ENCODE measurements at regions not wholly inside any gene's neighbourhood (a gene's known extent, or its start where the extent isn't known, plus 50 kb on each side); places are given as distances from the start of the nearest gene placed in this dataset.
"Not testable (repeated sequence)": the region's sequence is repeated elsewhere in the genome, so short reads cannot be mapped to it uniquely, and the experiment has no call there.

- DNase-seq (ENCODE audit: low read depth in 3 of 3, low spot score in 2 of 3), result no peak
Measured at GRCh38 chr5:99621772-99622681, 693.2 kb upstream of the CHD1 start.

DNA sequence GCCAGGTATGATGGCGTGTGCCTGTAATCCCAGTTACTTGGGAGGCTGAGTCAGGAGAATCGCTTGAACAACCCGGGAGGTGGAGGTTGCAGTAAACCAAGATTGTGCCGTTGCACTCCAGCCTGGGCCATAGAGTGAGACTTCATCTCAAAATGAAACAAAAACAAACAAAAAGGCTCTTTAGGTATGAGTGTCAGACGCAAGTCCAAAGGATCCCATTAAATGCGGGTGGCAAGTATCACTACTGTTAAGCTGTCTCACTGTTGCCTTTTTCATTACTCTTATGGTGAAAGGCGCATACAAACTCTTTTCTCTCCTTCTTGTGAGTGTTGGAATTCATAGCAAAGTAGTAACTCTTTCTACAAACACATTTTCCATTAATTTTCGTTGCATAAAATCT, 688.5 kb upstream of the CHD1 start:
- no peak for DNase-seq (ENCODE audit: low read depth in 3 of 3, low spot score in 2 of 3)

DNA sequence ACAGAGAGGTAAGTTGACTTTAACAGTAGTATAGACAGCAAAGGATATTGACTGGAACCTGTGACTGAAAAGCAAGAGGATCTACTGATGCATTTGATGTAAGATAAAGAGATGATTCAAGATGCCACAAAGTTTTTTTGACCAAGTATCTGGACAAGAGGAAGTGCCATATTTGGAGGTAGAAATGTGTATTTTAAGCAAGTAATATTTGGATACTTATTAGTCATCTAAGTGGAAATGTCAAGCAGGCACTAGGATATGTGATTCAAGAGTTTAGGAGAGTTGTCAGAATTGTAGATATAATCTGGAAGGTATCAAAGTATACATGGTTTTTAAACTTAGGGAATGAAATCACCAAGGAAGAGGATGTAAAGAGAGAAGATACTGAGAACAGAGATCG, 686.1 kb upstream of the CHD1 start:
- DNase-seq (ENCODE audit: low read depth in 3 of 3, low spot score in 2 of 3), result no peak

- no peak for DNase-seq (ENCODE audit: low read depth in 3 of 3, low spot score in 2 of 3)
Measured at GRCh38 chr5:99607124-99607523, 678.3 kb upstream of the CHD1 start.

- DNase-seq (ENCODE audit: low read depth in 3 of 3, low spot score in 2 of 3), result no peak
Measured at GRCh38 chr5:99605904-99606303, 677.1 kb upstream of the CHD1 start.

DNA sequence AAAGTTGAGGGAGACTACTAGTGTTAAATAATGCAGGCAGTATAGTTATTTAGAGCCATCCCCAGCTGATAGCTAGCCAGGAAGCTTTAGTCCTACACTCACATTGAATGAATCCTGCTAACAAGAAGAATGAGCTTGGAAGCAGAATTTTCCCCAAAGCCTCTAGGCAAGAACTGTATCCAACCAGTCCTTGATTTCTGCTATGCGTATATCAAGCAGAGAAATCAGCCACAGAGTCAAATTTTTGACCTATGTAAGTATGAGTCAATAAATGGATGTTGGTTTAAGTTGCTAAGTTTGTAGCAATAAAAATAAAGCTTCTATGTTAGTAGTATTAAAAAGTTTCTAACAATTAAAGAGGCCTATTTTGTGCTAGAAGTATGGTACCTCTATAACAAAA, 672.1 kb upstream of the CHD1 start:
- no peak for DNase-seq (ENCODE audit: low read depth in 3 of 3, low spot score in 2 of 3)

- no peak for DNase-seq (ENCODE audit: low read depth in 3 of 3, low spot score in 2 of 3)
Measured at GRCh38 chr5:99590806-99591205, 662.0 kb upstream of the CHD1 start.

GRCh38 chr5:99589424-99589823, 660.6 kb upstream of the CHD1 start:
- no peak for DNase-seq (ENCODE audit: low read depth in 3 of 3, low spot score in 2 of 3)

- DNase-seq (ENCODE audit: low read depth in 3 of 3, low spot score in 2 of 3), result no peak
Measured at GRCh38 chr5:99587983-99588382, 659.2 kb upstream of the CHD1 start.

DNA sequence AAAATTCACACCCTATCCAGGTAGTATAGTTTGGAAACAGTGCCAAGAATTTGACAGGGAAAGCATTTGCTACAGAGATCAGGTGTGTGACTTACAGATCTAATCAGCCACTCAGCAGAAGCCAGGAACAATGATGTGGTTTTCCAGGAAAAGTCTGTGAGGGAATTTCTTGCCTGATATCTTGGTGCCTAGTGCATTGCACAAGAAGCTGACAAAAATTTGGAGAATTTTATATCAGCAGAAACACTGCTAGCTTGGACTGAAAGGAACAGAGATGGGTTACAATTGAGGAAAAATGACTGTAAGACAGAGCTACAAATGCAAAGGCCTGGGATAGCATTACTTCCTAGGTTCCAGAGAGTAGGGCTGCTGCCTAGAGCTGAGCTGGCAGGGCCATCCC, 658.1 kb upstream of the CHD1 start:
- DNase-seq (ENCODE audit: low read depth in 3 of 3, low spot score in 2 of 3), result no peak

- not testable (repeated sequence) for DNase-seq (ENCODE audit: low read depth in 3 of 3, low spot score in 2 of 3)
Measured at GRCh38 chr5:99581204-99581603, 652.4 kb upstream of the CHD1 start.

- DNase-seq (ENCODE audit: low read depth in 3 of 3, low spot score in 2 of 3), result not testable (repeated sequence)
Measured at GRCh38 chr5:99562937-99563627, 634.3 kb upstream of the CHD1 start.

- DNase-seq (ENCODE audit: low read depth in 3 of 3, low spot score in 2 of 3), result no peak
Measured at GRCh38 chr5:99553211-99553810, 624.5 kb upstream of the CHD1 start.

GRCh38 chr5:99544356-99544755, 615.5 kb upstream of the CHD1 start:
- DNase-seq (ENCODE audit: low read depth in 3 of 3, low spot score in 2 of 3), result no peak

- DNase-seq (ENCODE audit: low read depth in 3 of 3, low spot score in 2 of 3), result no peak
Measured at GRCh38 chr5:99543841-99544240, 615.0 kb upstream of the CHD1 start.

DNA sequence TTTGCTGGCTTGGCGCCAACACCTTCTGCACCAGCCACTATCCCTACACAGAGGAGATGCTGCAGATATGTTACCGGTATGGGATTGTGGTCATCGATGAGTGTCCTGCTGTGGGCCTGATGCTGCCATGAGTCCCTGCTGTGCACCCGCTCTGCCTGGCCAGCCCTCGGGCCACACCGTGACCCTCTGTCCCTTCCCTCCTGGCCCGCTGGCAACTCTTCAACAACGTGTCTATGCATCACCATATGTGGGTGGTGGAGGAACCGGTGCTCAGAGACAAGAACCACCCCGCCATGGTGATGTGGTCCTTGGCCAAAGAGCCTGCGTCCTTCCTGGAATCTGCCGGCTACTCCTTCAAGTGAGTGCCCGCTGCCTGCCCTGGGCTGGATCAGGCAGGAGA, 605.4 kb upstream of the CHD1 start:
- DNase-seq (ENCODE audit: low read depth in 3 of 3, low spot score in 2 of 3), result not testable (repeated sequence)

DNA sequence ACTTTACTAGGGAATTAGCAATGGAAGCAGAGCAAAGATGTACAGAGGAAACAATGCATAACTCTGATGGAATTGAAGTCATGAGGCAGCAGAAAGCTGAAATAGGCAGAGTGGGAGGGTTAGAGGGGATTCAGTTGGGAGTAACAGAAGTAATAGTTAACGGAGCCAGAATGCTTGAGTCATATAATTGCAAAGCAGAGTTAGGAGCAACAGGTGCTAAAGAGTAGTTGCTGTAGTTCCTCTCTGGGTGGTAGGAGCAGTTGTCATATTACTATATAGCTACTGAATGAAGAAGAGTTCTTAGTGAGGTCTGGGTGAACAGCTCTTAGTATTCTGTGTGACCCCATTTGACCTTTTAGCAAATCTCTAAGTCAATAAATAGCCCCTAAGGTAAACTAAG, 592.9 kb upstream of the CHD1 start:
- DNase-seq (ENCODE audit: low read depth in 3 of 3, low spot score in 2 of 3), result not testable (repeated sequence)

- DNase-seq (ENCODE audit: low read depth in 3 of 3, low spot score in 2 of 3), result not testable (repeated sequence)
Measured at GRCh38 chr5:99515864-99516490, 587.2 kb upstream of the CHD1 start.

DNA sequence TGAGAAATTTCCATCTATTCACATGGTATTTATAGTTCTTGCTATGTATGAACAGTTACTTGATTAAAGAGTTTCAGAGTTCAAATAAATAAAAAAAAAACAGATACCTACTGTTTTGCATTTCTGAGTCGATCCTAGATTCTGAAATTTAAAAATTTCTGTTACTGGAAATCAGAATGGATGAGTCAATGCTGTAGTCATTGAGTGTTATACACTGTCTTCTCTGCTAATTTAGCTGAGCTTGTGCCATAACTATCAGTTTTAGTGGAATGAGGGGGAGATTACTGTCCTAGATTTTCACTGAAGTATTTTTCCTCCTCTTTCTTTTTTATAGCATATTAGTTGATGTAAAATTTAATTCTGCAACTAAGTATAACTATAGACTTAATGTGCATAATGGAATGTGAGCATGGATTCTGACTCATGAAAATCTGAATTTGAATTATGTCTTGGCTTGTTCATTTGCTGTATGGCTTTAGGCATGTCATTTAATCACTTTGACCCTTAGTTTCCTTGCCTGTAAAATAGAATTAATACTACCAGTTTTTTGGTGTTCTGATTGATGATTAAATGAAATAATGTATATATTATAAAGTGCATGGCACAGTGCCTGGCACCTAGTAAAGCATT, 581.5 kb upstream of the CHD1 start:
- DNase-seq (ENCODE audit: low read depth in 3 of 3, low spot score in 2 of 3), result not testable (repeated sequence)

DNA sequence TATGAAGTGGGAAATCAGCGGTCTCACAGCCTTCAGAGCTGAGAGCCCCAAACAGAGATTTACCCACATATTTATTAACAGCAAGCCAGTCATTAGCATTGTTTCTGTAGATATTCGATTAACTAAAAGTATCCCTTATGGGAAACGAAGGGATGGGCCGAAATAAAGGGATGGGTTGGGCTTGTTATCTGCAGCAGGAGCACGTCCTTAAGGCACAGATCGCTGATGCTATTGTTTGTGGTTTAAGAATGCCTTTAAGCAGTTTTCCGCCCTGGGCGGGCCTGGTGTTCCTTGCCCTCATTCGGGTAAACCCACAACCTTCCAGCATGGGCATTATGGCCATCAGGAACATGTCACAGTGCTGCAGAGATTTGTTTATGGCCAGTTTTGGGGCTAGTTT, 580.3 kb upstream of the CHD1 start:
- not testable (repeated sequence) for DNase-seq (ENCODE audit: low read depth in 3 of 3, low spot score in 2 of 3)

DNA sequence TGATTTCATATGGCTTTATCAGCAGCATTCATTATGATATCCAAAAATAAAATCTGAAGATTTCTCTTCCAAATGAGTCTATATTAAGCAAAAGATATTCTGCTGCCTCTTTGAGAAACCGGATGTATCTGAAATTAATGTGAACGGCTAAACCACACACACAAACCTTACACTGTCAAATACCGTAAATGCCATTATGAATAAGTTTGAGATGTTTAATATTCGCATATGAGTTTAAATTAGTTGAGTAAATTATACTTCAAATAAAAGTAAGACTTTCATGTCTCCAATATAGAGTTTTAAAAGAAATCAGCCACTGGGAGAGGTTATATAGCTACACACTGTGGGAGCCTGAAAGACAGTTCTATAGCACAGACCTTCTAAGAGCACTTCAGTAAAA, 566.6 kb upstream of the CHD1 start:
- not testable (repeated sequence) for DNase-seq (ENCODE audit: low read depth in 3 of 3, low spot score in 2 of 3)
